Vagina (tissue), 2 donors: ENCODE measurements at regions not wholly inside any gene's neighbourhood (a gene's known extent, or its start where the extent isn't known, plus 50 kb on each side); places are given as distances from the start of the nearest gene placed in this dataset.

ENCODE experiments used
- DNase-seq, 2 donors: peaks; one replicate each; pipeline ENCODE4 v3.0.0-alpha.2; 2017; ENCODE audit errors: extremely low spot score in 2 of 2
- H3K27ac ChIP-seq: fragments of 200-600 bp; sonication (generic); one replicate; pipeline ENCODE4 v1.5.1; 2019
- H3K27me3 ChIP-seq: fragments of 200-600 bp; sonication (generic); one replicate; pipeline ENCODE4 v1.5.1; 2019
- H3K36me3 ChIP-seq, 2 donors: fragments of 200-600 bp; sonication (generic); one replicate each; pipeline ENCODE4 v1.5.1; 2017 to 2019
- H3K4me1 ChIP-seq: fragments of 200-600 bp; sonication (generic); one replicate; pipeline ENCODE4 v1.5.1; 2019
- H3K4me3 ChIP-seq, 2 donors: fragments of 200-600 bp; sonication (generic); 1 replicate in 1 of 2; 2 replicates in 1 of 2; pipeline ENCODE4 v1.5.1; 2016 to 2019
- H3K9me3 ChIP-seq: fragments of 200-600 bp; sonication (generic); one replicate; pipeline ENCODE4 v1.5.1; 2019
- CTCF ChIP-seq, 3 experiments: fragments of 450-650 bp in 2 of 3; fragments of 200-600 bp in 1 of 3; sonication (generic) in 1 of 3; IDR thresholded peaks; one replicate each; pipeline ENCODE4 v1.5.1; 2017 to 2019; ENCODE audit warnings: antibody characterized with exemption in 3 of 3, mild to moderate bottlenecking in 2 of 3, moderate library complexity in 2 of 3
- POLR2A ChIP-seq, 2 donors: fragments of 450-650 bp; IDR thresholded peaks; one replicate each; pipeline ENCODE4 v1.6.1; 2017; ENCODE audit warnings: antibody characterized with exemption in 2 of 2, mild to moderate bottlenecking in 2 of 2, moderate library complexity in 2 of 2
- POLR2AphosphoS5 ChIP-seq, 2 donors: sonication (generic); formaldehyde crosslinking; IDR thresholded peaks; one replicate each; pipeline ENCODE4 v1.9.0; 2017; ENCODE audit warnings: antibody characterized with exemption in 2 of 2, mild to moderate bottlenecking in 2 of 2, low read depth in 1 of 2; ENCODE audit not compliant: insufficient read depth in 1 of 2
- intact Hi-C: fragments of 100-400 bp; cut with DNase I; formaldehyde crosslinking; loops from one replicate; pipeline ENCODE4 v1.15.1; 2023

DNA sequence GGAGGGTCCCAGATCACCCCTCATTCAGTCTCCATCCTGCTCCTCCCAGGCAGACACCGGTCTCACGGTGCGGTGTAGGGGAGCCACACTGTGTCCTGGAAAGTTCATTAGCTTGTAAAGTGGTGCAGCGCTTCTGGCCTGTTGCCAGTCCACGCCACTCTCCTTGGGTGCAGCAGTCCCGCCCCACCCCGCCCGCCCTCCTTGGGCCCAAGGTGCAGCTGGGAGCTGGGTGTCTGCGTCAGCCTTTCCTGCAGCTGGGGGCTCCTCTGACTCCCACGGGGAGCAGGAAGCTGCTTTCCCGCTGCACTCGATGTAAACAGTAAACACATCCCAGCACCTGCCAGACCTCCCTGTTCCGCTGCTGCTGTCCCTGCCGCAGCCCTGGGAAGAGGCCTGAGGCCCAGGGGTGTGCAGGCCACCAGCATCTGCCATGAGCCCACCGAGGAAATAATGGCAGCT is 53.8 kb upstream of the ASB18 start:
- Histone ChIP-seq H3K27me3 (no peaks in the 10 kb centered on the region), H3K27ac (no peak overlapping the region), H3K4me1 (no peaks in the 10 kb centered on the region), H3K9me3 (no peaks in the 10 kb centered on the region), H3K36me3 (no peaks in the 10 kb centered on the region), H3K4me3 (no peak overlapping the region)
- DNase-seq = peak in 1 of 2 donors; percentile 40
- intact Hi-C loops = no loop called here
- no peak for TF ChIP-seq POLR2A (IDR thresholded peaks at IDR 0.05)
- no peak for TF ChIP-seq CTCF (IDR thresholded peaks at IDR 0.05)
- TF ChIP-seq POLR2AphosphoS5 (IDR thresholded peaks at IDR 0.05; ENCODE audit: insufficient read depth in 1 of 2, low read depth in 1 of 2) = no peak

DNA sequence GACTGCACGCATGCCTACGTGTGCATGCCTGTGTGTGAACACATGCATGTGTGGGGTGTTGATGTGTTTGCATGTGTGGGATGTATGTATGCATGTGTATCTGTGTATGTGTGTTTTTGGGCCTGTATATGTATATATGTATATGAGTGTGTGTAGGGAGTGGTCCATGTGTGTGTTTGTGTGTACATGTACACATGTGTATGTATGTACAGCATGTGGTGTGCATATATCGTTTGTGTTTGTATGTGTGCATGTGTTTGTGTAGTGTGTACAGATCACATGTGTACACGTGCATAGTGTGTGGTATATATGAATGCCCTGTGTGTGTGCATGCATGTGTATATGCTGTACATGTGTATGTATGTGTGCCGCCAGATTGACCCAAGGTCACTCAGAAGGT is 54.2 kb upstream of the ASB18 start:
- intact Hi-C loops = no loop called here
- no peak for DNase-seq
- Histone ChIP-seq H3K27ac (no peak overlapping the region), H3K27me3 (no peaks in the 10 kb centered on the region), H3K36me3 (no peaks in the 10 kb centered on the region), H3K4me1 (no peaks in the 10 kb centered on the region), H3K4me3 (no peak overlapping the region), H3K9me3 (no peaks in the 10 kb centered on the region)
- TF ChIP-seq CTCF (IDR thresholded peaks at IDR 0.05) = no peak
- TF ChIP-seq POLR2A (IDR thresholded peaks at IDR 0.05) = no peak
- no peak for TF ChIP-seq POLR2AphosphoS5 (IDR thresholded peaks at IDR 0.05; ENCODE audit: insufficient read depth in 1 of 2, low read depth in 1 of 2)

DNA sequence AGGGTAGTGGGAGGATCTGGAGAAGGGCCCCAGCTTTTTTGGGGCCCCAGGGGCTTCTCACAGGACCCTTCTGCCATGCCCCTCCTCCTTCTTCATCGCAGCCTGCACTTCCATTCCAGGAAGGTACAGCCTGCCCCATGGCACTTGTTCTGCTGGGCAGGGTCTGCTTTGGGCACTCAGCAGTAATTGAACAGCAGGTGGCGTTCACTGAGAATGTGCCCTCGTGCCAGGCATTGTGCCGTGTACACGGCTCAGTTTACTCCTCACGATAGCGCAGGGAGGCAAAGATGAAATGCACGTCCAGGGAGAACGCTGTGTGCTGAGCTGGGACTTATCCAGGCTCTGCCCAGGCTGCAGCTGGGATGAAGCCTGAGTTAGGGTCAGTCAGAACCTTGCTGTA is 54.8 kb upstream of the ASB18 start:
- Histone ChIP-seq H3K4me1 (no peaks in the 10 kb centered on the region), H3K27ac (no peak overlapping the region), H3K36me3 (no peaks in the 10 kb centered on the region), H3K4me3 (no peak overlapping the region), H3K27me3 (no peaks in the 10 kb centered on the region), H3K9me3 (no peaks in the 10 kb centered on the region)
- DNase-seq = peak in 1 of 2 donors; percentile 44
- intact Hi-C loops = no loop called here
- TF ChIP-seq POLR2AphosphoS5 (IDR thresholded peaks at IDR 0.05; ENCODE audit: insufficient read depth in 1 of 2, low read depth in 1 of 2) = no peak

GRCh38 chr2:236321415-236321814 is 57.2 kb upstream of the ASB18 start:
- no peak overlapping the region for H3K27ac ChIP-seq
- TF ChIP-seq POLR2AphosphoS5 (IDR thresholded peaks at IDR 0.05; ENCODE audit: insufficient read depth in 1 of 2, low read depth in 1 of 2) = no peak
- no peak for TF ChIP-seq POLR2A (IDR thresholded peaks at IDR 0.05)
- no peak for TF ChIP-seq CTCF (IDR thresholded peaks at IDR 0.05)
- no peaks in the 10 kb centered on the region for H3K4me1 ChIP-seq
- H3K9me3 ChIP-seq = no peaks in the 10 kb centered on the region
- H3K27me3 ChIP-seq = no peaks in the 10 kb centered on the region
- intact Hi-C loops = no loop called here
- no peaks in the 10 kb centered on the region for H3K36me3 ChIP-seq
- H3K4me3 ChIP-seq = no peak overlapping the region
- peak in 1 of 2 donors; percentile 32 for DNase-seq

DNA sequence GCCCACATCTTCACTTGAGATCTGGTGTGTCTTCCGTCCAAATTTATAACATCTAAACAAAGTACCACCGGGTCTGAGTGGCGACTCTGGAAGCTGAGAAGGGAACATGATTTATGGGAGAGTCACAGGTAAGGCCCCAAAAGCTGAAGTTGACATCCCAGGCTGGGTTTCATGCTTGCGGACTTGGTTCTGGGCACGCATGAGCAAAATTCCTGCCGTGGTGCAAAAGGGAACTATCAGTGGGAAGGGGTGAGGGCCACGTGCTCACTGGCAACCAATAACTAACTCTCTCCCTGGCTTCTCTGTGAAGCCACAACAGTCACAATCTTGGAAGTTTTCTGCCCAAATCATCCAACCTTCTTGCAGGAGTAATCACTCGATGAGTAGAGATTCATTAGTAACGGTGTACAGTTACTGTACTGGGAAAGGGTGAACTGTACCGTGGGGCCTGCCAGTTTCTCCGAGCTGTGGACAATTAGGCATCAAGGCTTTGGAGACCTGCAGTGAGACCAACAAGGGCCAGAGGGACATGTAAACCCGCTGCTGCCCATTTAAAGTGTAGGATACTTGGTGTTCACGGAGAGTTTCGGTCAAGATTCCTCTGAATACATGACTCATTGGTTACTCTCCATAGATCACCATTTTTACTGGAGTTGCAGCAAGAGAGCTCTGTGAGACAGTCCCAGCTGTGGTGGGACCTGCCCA is 69.4 kb upstream of the ASB18 start:
- no peaks in the 10 kb centered on the region for H3K36me3 ChIP-seq
- intact Hi-C loops = no loop called here

More for the DNA sequence above, 69.4 kb upstream of the ASB18 start:
- Histone ChIP-seq H3K9me3 (no peaks in the 10 kb centered on the region), H3K4me1 (no peaks in the 10 kb centered on the region), H3K27me3 (no peaks in the 10 kb centered on the region), H3K27ac (no peak overlapping the region), H3K4me3 (no peak overlapping the region)
- peak; percentile 71 to 95 for DNase-seq
- TF ChIP-seq POLR2AphosphoS5 (IDR thresholded peaks at IDR 0.05; ENCODE audit: insufficient read depth in 1 of 2, low read depth in 1 of 2) = no peak
- TF ChIP-seq POLR2A (IDR thresholded peaks at IDR 0.05) = no peak
- no peak for TF ChIP-seq CTCF (IDR thresholded peaks at IDR 0.05)
